Heart left ventricle (tissue), 13 donors: ENCODE measurements at regions not wholly inside any gene's neighbourhood (a gene's known extent, or its start where the extent isn't known, plus 50 kb on each side); places are given as distances from the start of the nearest gene placed in this dataset.

Source experiments
- POLR2A ChIP-seq, 2 donors: fragments of 450-650 bp; IDR thresholded peaks; one replicate each; pipeline ENCODE4 v1.6.1; 2017; ENCODE audit warnings: antibody characterized with exemption in 2 of 2, mild to moderate bottlenecking in 2 of 2, moderate library complexity in 2 of 2
- TF ChIP-seq, protein P1 (sequence below), 12 donors: fragments of 200-600 bp; sonication (generic) in 4 of 12; IDR thresholded peaks; one replicate each; pipeline versions ENCODE4 v1.5.0 to v1.8.0; 2018 to 2022; ENCODE audit warnings: antibody characterized with exemption in 12 of 12, mild to moderate bottlenecking in 5 of 12
- donor health status: ischemic (EF 13 %, LVEDD 7.1; RV severe dilation, severe dysfunction).
- donor health status: DM: no; HTN: yes; CAD: no.
- donor health status: DM: no; HTN: no; CAD: no.
- donor health status: ischemic (EF 25% LVEDD 6.9; RV normal size, moderate dysfunction).
- donor health status: ischemic (EF 25% LVEDD 5.7; RV mildly dilated, moderate dysfunction).
- donor health status: ischemic (EF 35%, LVEDD 5.7; RV mildly dilated, moderate dysfunction).
- donor health status: nonischemic (EF 11% LVEDD 7.7; RV severe dilation, severe dysfunction).
- donor health status: DM: yes; HTN: yes; CAD: no.
- donor health status: PGD.
- donor health status: ischemic (EF 29% LVEDD 5.4; RV normal size, mild dysfunction).
- donor health status: nonischemic (EF 23%, LVEDD 6.1; RV moderate dilation, normal function).

DNA sequence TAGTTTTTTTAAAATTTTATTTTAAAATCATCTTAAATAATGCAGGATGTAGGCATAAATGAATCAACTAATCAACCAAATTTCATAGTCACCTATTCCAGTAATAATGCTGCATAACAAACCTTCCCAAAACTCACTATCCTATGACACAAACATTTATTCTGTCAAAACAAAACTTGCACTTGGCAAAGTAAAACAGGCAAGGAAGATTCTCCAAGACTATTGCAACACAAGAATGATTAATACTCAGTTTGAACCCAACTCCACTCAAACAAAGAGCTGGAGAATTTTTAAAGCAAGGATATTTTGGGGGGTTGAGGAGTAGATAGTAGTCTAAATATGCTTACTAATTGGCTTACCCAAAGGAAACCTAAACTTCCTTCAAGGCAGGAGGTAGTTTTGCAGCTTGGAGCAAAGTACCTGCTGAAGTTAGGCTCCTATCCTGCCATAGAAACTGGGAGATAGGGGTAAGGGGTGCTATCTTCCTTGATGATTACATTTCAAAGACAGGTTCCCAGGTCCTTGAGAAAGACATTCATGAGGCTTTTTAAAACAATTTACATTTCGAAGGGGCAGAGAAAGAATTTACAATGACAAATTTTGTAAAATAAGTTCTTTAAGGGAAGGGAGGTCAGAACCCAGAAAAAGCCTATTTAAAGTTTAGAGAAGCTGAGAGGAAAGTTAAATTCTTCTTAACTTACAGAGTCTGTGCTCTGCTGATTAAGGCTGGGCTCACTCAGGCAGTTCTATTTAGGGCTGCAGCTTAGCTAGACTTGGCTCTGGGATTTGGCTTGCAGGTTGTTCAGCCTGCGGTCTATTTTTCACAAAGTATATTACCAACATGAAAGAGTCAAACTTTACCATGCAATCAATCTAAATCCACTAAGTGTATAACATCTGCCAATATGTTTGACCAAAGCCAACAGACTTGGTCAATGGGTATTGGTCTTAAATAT is 549.0 kb downstream of the KCTD12 start:
- TF ChIP-seq, protein P1, sequence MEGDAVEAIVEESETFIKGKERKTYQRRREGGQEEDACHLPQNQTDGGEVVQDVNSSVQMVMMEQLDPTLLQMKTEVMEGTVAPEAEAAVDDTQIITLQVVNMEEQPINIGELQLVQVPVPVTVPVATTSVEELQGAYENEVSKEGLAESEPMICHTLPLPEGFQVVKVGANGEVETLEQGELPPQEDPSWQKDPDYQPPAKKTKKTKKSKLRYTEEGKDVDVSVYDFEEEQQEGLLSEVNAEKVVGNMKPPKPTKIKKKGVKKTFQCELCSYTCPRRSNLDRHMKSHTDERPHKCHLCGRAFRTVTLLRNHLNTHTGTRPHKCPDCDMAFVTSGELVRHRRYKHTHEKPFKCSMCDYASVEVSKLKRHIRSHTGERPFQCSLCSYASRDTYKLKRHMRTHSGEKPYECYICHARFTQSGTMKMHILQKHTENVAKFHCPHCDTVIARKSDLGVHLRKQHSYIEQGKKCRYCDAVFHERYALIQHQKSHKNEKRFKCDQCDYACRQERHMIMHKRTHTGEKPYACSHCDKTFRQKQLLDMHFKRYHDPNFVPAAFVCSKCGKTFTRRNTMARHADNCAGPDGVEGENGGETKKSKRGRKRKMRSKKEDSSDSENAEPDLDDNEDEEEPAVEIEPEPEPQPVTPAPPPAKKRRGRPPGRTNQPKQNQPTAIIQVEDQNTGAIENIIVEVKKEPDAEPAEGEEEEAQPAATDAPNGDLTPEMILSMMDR (IDR thresholded peaks at IDR 0.05): no peak
- TF ChIP-seq POLR2A (IDR thresholded peaks at IDR 0.05): no peak
